GM04503 (cell line): ENCODE measurements at regions not wholly inside any gene's neighbourhood (a gene's known extent, or its start where the extent isn't known, plus 50 kb on each side); places are given as distances from the start of the nearest gene placed in this dataset.
A peak's percentile ranks its signal among the peaks of the same experiment; 100 is the strongest.
"Not testable (repeated sequence)": the region's sequence is repeated elsewhere in the genome, so short reads cannot be mapped to it uniquely, and the experiment has no call there.

ENCODE experiments used
- DNase-seq: peaks from one replicate; pipeline ENCODE4 v3.0.0-alpha.2; 2012; ENCODE audit warnings: low read depth

- DNase-seq: no peak
Observed at GRCh38 chr5:13218518-13218917, 726.0 kb downstream of the DNAH5 start.

- DNase-seq: peak; percentile 6
Observed at GRCh38 chr5:13217636-13218035, 726.9 kb downstream of the DNAH5 start.

- DNase-seq: no peak
Observed at GRCh38 chr5:13215806-13216205, 728.7 kb downstream of the DNAH5 start.

GRCh38 chr5:13215370-13215769 is 729.1 kb downstream of the DNAH5 start:
- no peak for DNase-seq

GRCh38 chr5:13214182-13214581 is 730.3 kb downstream of the DNAH5 start:
- no peak for DNase-seq

GRCh38 chr5:13212886-13213285 is 731.6 kb downstream of the DNAH5 start:
- DNase-seq: peak; percentile 37

- DNase-seq: no peak
Observed at GRCh38 chr5:13211064-13211463, 733.4 kb downstream of the DNAH5 start.

- no peak for DNase-seq
Observed at GRCh38 chr5:13207112-13207511, 737.4 kb downstream of the DNAH5 start.

GRCh38 chr5:13201022-13201421 is 743.5 kb downstream of the DNAH5 start:
- no peak for DNase-seq

- not testable (repeated sequence) for DNase-seq
Observed at GRCh38 chr5:13198226-13198625, 746.3 kb downstream of the DNAH5 start.

- no peak for DNase-seq
Observed at GRCh38 chr5:13189532-13189931, 755.0 kb downstream of the DNAH5 start.

GRCh38 chr5:13188371-13188770 is 756.1 kb downstream of the DNAH5 start:
- DNase-seq: peak; percentile 24

GRCh38 chr5:13187186-13187585 is 757.3 kb downstream of the DNAH5 start:
- DNase-seq: no peak

- DNase-seq: no peak
Observed at GRCh38 chr5:13186177-13186576, 758.3 kb downstream of the DNAH5 start.

GRCh38 chr5:13179407-13180087 is 764.9 kb downstream of the DNAH5 start:
- no peak for DNase-seq

- DNase-seq: no peak
Observed at GRCh38 chr5:13143630-13144029, 800.9 kb downstream of the DNAH5 start.

GRCh38 chr5:13143214-13143613 is 801.3 kb downstream of the DNAH5 start:
- DNase-seq: no peak

- no peak for DNase-seq
Observed at GRCh38 chr5:13133951-13134350, 810.5 kb downstream of the DNAH5 start.

GRCh38 chr5:13115476-13115875 is 829.0 kb downstream of the DNAH5 start:
- no peak for DNase-seq

GRCh38 chr5:13108265-13108664 is 836.2 kb downstream of the DNAH5 start:
- DNase-seq: no peak

- no peak for DNase-seq
Observed at GRCh38 chr5:13107537-13107936, 837.0 kb downstream of the DNAH5 start.

GRCh38 chr5:13081116-13081515 is 863.4 kb downstream of the DNAH5 start:
- no peak for DNase-seq

- not testable (repeated sequence) for DNase-seq
Observed at GRCh38 chr5:13072936-13073335, 871.6 kb downstream of the DNAH5 start.

GRCh38 chr5:13063088-13063487 is 881.4 kb downstream of the DNAH5 start:
- no peak for DNase-seq
